ENCODE measurements at regions not wholly inside any gene's neighbourhood (a gene's known extent, or its start where the extent isn't known, plus 50 kb on each side); places are given as distances from the start of the nearest gene placed in this dataset.

- no peaks in the 10 kb centered on the region for H3K36me3 ChIP-seq (ENCODE audit: control insufficient read depth, low read length)
- no peaks in the 10 kb centered on the region for H3K4me1 ChIP-seq (ENCODE audit: control insufficient read depth, low read length)
- no peak for TF ChIP-seq CTCF (IDR thresholded peaks at IDR 0.05; ENCODE audit: low read depth, low read length, poor library complexity, severe bottlenecking)
- TF ChIP-seq EZH2phosphoT487 (IDR thresholded peaks at IDR 0.05; ENCODE audit: borderline replicate concordance, low read length): no peak
- no peaks in the 10 kb centered on the region for H4K20me1 ChIP-seq (ENCODE audit: control insufficient read depth, insufficient read depth, low read depth, low read length)
- no peaks in the 10 kb centered on the region for H3K27me3 ChIP-seq (ENCODE audit: control insufficient read depth, low read length)
- peaks cover 4% of the 10 kb centered on the region; the same call in 1 of the 2 replicates for H3K9me3 ChIP-seq (ENCODE audit: control insufficient read depth, insufficient read depth, low read length)
- no peak overlapping the region for H3K4me2 ChIP-seq (ENCODE audit: low read length)
- no peak overlapping the region for H3K27ac ChIP-seq (ENCODE audit: low read depth, low read length)
- no peaks in the 10 kb centered on the region for H3K79me2 ChIP-seq (ENCODE audit: control insufficient read depth, low read length)
- H3F3A ChIP-seq (ENCODE audit: control insufficient read depth, insufficient read depth): no peaks in the 10 kb centered on the region
- H3K9me2 ChIP-seq (replicated peaks; ENCODE audit: control insufficient read depth, low read length): no peaks in the 10 kb centered on the region
- H3K4me3 ChIP-seq (ENCODE audit: low read length): no peak overlapping the region
Observed at GRCh38 chr18:38752430-38752829, 1186.8 kb upstream of the CELF4 start.

GRCh38 chr18:38751898-38752297 is 1186.3 kb upstream of the CELF4 start:
- Histone ChIP-seq H3K36me3 (ENCODE audit: control insufficient read depth, low read length) (no peaks in the 10 kb centered on the region), H3K9me3 (ENCODE audit: control insufficient read depth, insufficient read depth, low read length) (peaks cover 4% of the 10 kb centered on the region; the same call in 1 of the 2 replicates), H3F3A (ENCODE audit: control insufficient read depth, insufficient read depth) (no peaks in the 10 kb centered on the region), H3K27me3 (ENCODE audit: control insufficient read depth, low read length) (no peaks in the 10 kb centered on the region), H3K4me1 (ENCODE audit: control insufficient read depth, low read length) (no peaks in the 10 kb centered on the region), H4K20me1 (ENCODE audit: control insufficient read depth, insufficient read depth, low read depth, low read length) (no peaks in the 10 kb centered on the region), H3K27ac (ENCODE audit: low read depth, low read length) (no peak overlapping the region), H3K9me2 (replicated peaks; ENCODE audit: control insufficient read depth, low read length) (no peaks in the 10 kb centered on the region), H3K79me2 (ENCODE audit: control insufficient read depth, low read length) (no peaks in the 10 kb centered on the region), H3K4me2 (ENCODE audit: low read length) (no peak overlapping the region), H3K4me3 (ENCODE audit: low read length) (no peak overlapping the region)
- TF ChIP-seq EZH2phosphoT487 (IDR thresholded peaks at IDR 0.05; ENCODE audit: borderline replicate concordance, low read length) (no peak), CTCF (IDR thresholded peaks at IDR 0.05; ENCODE audit: low read depth, low read length, poor library complexity, severe bottlenecking) (no peak)

DNA sequence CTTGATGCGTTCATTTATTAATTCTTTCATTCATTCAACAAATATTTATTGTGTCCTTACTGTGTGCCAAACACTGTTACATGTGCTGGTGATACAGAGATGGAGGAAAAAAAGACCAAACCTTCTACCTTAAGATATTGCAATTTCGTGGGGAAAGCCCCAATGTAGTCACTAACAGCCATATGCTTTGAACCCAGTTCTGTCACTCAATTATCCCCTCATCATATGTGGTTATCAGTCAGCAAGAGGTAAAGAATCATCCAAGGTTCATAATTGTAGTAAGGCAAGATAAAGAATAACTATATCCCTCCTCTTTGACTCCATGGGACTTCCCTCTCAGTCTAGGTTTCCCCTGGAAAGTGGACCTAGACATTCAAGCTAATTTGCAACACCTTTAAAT is 1185.6 kb upstream of the CELF4 start:
- Histone ChIP-seq H3K9me3 (ENCODE audit: control insufficient read depth, insufficient read depth, low read length) (peaks cover 4% of the 10 kb centered on the region; the same call in 1 of the 2 replicates), H3K27ac (ENCODE audit: low read depth, low read length) (no peak overlapping the region), H3K4me2 (ENCODE audit: low read length) (no peak overlapping the region), H3K9me2 (replicated peaks; ENCODE audit: control insufficient read depth, low read length) (no peaks in the 10 kb centered on the region), H3F3A (ENCODE audit: control insufficient read depth, insufficient read depth) (no peaks in the 10 kb centered on the region), H3K4me3 (ENCODE audit: low read length) (no peak overlapping the region), H3K4me1 (ENCODE audit: control insufficient read depth, low read length) (no peaks in the 10 kb centered on the region), H3K27me3 (ENCODE audit: control insufficient read depth, low read length) (no peaks in the 10 kb centered on the region), H3K79me2 (ENCODE audit: control insufficient read depth, low read length) (no peaks in the 10 kb centered on the region), H3K36me3 (ENCODE audit: control insufficient read depth, low read length) (no peaks in the 10 kb centered on the region), H4K20me1 (ENCODE audit: control insufficient read depth, insufficient read depth, low read depth, low read length) (no peaks in the 10 kb centered on the region)
- TF ChIP-seq CTCF (IDR thresholded peaks at IDR 0.05; ENCODE audit: low read depth, low read length, poor library complexity, severe bottlenecking) (no peak), EZH2phosphoT487 (IDR thresholded peaks at IDR 0.05; ENCODE audit: borderline replicate concordance, low read length) (no peak)

Measured in DOHH2 (cell line).